ENCODE measurements at regions not wholly inside any gene's neighbourhood (a gene's known extent, or its start where the extent isn't known, plus 50 kb on each side); places are given as distances from the start of the nearest gene placed in this dataset.

GRCh38 chr9:14542071-14542470 lies 151.2 kb downstream of the ZDHHC21 start:
- no peak for TF ChIP-seq REST (IDR thresholded peaks at IDR 0.05; ENCODE audit: low read depth, low read length)
- TF ChIP-seq NRF1 (IDR thresholded peaks at IDR 0.05; ENCODE audit: low read depth, low read length), result no peak
- no peak for TF ChIP-seq JUND (IDR thresholded peaks at IDR 0.05)
- no peak for TF ChIP-seq GABPA (IDR thresholded peaks at IDR 0.05; ENCODE audit: low read depth)
- TF ChIP-seq FOXJ3 (CRISPR knock-in tag; IDR thresholded peaks at IDR 0.05), result no peak
- no peak for TF ChIP-seq MAX (IDR thresholded peaks at IDR 0.05; ENCODE audit: low read depth)
- H3K9ac ChIP-seq, result no peak overlapping the region
- no peaks in the 10 kb centered on the region for H4K20me1 ChIP-seq (ENCODE audit: insufficient read depth)
- POLR2A ChIA-PET, result no interaction called here
- no peak overlapping the region for H3K27ac ChIP-seq (ENCODE audit: low read depth in 2 of 2, low read length in 1 of 2)
- no peaks in the 10 kb centered on the region for H3K9me3 ChIP-seq
- CTCF ChIA-PET, result no interaction called here
- H3K4me3 ChIP-seq (ENCODE audit: low read depth in 2 of 2, low read length in 1 of 2), result no peak overlapping the region
- no peaks in the 10 kb centered on the region for H3F3A ChIP-seq (replicated peaks; ENCODE audit: insufficient read depth)
- no peaks in the 10 kb centered on the region for H3K9me2 ChIP-seq
- H3K27me3 ChIP-seq (ENCODE audit: insufficient read depth), result no peaks in the 10 kb centered on the region
- 85% methylated on average over 4 of the region's 4 CpGs for WGBS (ENCODE audit: low lambda C conversion rate)
- no peak for DNase-seq
- no peak overlapping the region for H2AFZ ChIP-seq (ENCODE audit: low read depth)
- H3K36me3 ChIP-seq (replicated peaks in 1 of 2; ENCODE audit: control insufficient read depth in 1 of 2, insufficient read depth in 2 of 2, low read length in 1 of 2), result no peaks in the 10 kb centered on the region
- H3K4me1 ChIP-seq (ENCODE audit: control insufficient read depth in 1 of 2, insufficient read depth in 2 of 2, low read depth in 1 of 2, low read length in 1 of 2), result peaks cover 0 to 2% of the 10 kb centered on the region in 2 experiments; a peak in 1 of 4 replicates
- no peak overlapping the region for H3K4me2 ChIP-seq
- no peaks in the 10 kb centered on the region for H3K79me2 ChIP-seq (ENCODE audit: insufficient read depth)

GRCh38 chr9:14538526-14538925 lies 154.7 kb downstream of the ZDHHC21 start:
- Histone ChIP-seq H3K9me3 (no peaks in the 10 kb centered on the region), H3K9me2 (no peaks in the 10 kb centered on the region), H3K9ac (no peak overlapping the region), H3K4me2 (no peak overlapping the region), H4K20me1 (ENCODE audit: insufficient read depth) (no peaks in the 10 kb centered on the region), H3K27me3 (ENCODE audit: insufficient read depth) (no peaks in the 10 kb centered on the region), H3F3A (replicated peaks; ENCODE audit: insufficient read depth) (no peaks in the 10 kb centered on the region), H3K4me1 (ENCODE audit: control insufficient read depth in 1 of 2, insufficient read depth in 2 of 2, low read depth in 1 of 2, low read length in 1 of 2) (peaks cover 0 to 8% of the 10 kb centered on the region in 2 experiments; a peak in 1 of 4 replicates), H3K79me2 (ENCODE audit: insufficient read depth) (no peaks in the 10 kb centered on the region), H2AFZ (ENCODE audit: low read depth) (no peak overlapping the region), H3K36me3 (replicated peaks in 1 of 2; ENCODE audit: control insufficient read depth in 1 of 2, insufficient read depth in 2 of 2, low read length in 1 of 2) (no peaks in the 10 kb centered on the region), H3K27ac (ENCODE audit: low read depth in 2 of 2, low read length in 1 of 2) (no peak overlapping the region), H3K4me3 (ENCODE audit: low read depth in 2 of 2, low read length in 1 of 2) (no peak overlapping the region)
- WGBS (ENCODE audit: low lambda C conversion rate), result 85% methylated on average over 4 of the region's 4 CpGs
- ChIA-PET POLR2A (no interaction called here), CTCF (no interaction called here)
- DNase-seq, result no peak
- TF ChIP-seq EZH2phosphoT487 (IDR thresholded peaks at IDR 0.05; ENCODE audit: borderline replicate concordance, low read depth) (no peak), FOXJ3 (CRISPR knock-in tag; IDR thresholded peaks at IDR 0.05) (no peak), USF2 (IDR thresholded peaks at IDR 0.05; ENCODE audit: borderline replicate concordance, low read depth, low read length) (no peak), RCOR1 (IDR thresholded peaks at IDR 0.05; ENCODE audit: low read length) (no peak), SMC3 (IDR thresholded peaks at IDR 0.05; ENCODE audit: low read depth, low read length) (no peak), PBX3 (IDR thresholded peaks at IDR 0.05) (no peak), GABPA (IDR thresholded peaks at IDR 0.05; ENCODE audit: low read depth) (no peak), CTCF (IDR thresholded peaks at IDR 0.05) (no peak), NRF1 (IDR thresholded peaks at IDR 0.05; ENCODE audit: low read depth, low read length) (no peak), TAF1 (IDR thresholded peaks at IDR 0.05; ENCODE audit: borderline replicate concordance, low read depth, low read length) (no peak), RAD21 (IDR thresholded peaks at IDR 0.05; ENCODE audit: low read length) (no peak), SIN3A (IDR thresholded peaks at IDR 0.05; ENCODE audit: borderline replicate concordance, low read depth, low read length) (no peak), JUND (IDR thresholded peaks at IDR 0.05) (no peak), RXRA (IDR thresholded peaks at IDR 0.05; ENCODE audit: borderline replicate concordance, low read depth) (no peak), FOXM1 (IDR thresholded peaks at IDR 0.05; ENCODE audit: low read depth) (no peak), MEF2A (IDR thresholded peaks at IDR 0.05; ENCODE audit: borderline replicate concordance, low read depth) (no peak), USF1 (IDR thresholded peaks at IDR 0.05; ENCODE audit: borderline replicate concordance, low read depth) (no peak), EP300 (IDR thresholded peaks at IDR 0.05; ENCODE audit: borderline replicate concordance in 1 of 2, low read depth in 1 of 2, low read length in 1 of 2) (no peak)
